ENCODE measurements at regions not wholly inside any gene's neighbourhood (a gene's known extent, or its start where the extent isn't known, plus 50 kb on each side); places are given as distances from the start of the nearest gene placed in this dataset.
A peak's percentile ranks its signal among the peaks of the same experiment; 100 is the strongest.

DNA sequence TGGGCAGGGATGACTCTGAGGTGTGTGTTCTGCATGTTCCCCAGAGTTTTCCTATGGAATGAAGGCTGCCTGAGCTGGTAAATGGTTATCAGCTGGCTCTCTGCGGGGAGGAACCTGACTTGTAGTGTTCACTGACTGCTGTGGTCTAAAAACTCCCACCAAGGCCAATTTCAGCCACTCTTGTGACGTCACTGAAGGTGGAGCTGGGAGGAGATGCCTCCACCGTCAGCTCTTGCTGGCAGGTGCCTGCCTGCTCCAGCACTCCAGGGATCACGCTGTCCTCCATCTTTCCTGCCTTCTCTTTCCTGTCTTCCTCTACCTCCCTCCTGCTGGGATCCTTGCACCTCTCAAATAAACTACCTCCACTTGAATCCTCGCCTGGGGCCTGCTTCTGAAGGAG, 209.5 kb upstream of the HS6ST1 start:
- TF ChIP-seq ATF1 (CRISPR knock-in tag; IDR thresholded peaks at IDR 0.05) (no peak), ATF1 (tag; IDR thresholded peaks at IDR 0.05) (0 out of 2 replicates have a peak, but pooled peaks have one; percentile 42), ZNF311 (CRISPR knock-in tag; IDR thresholded peaks at IDR 0.05) (no peak)
- no peak overlapping the region for H3K27ac ChIP-seq (ENCODE audit: extremely low read depth, low read depth, low read length)
- no peaks in the 10 kb centered on the region for H3K36me3 ChIP-seq (ENCODE audit: control insufficient read depth, insufficient read depth, low read length)
- no peaks in the 10 kb centered on the region for H3K79me2 ChIP-seq (ENCODE audit: control insufficient read depth, insufficient read depth, low read length)
- H3K4me2 ChIP-seq (ENCODE audit: insufficient read depth, low read length), result no peak overlapping the region
- DNase-seq (ENCODE audit: extremely low read depth in 1 of 4, low spot score in 3 of 4), result no peak
- no peak for ATAC-seq
- intact Hi-C loops (cut with micrococcal nuclease) (no loop called here), in situ Hi-C loops (cut with MboI) (no loop called here)
- H3K4me1 ChIP-seq (replicated peaks in 1 of 2; ENCODE audit: control insufficient read depth in 2 of 2, insufficient read depth in 2 of 2, low read length in 2 of 2), result no peaks in the 10 kb centered on the region
- CTCF ChIA-PET (ENCODE audit: low intra/inter-chr PET ratio), result no interaction called here
- BruUV-seq (replicated peaks), result no TSS peak
- no peaks in the 10 kb centered on the region for H4K20me1 ChIP-seq (replicated peaks; ENCODE audit: control insufficient read depth, insufficient read depth, low read length)
- POLR2A ChIA-PET, result interaction anchor here (0.8 kb wide), 1 partner anchor 32 kb away, joined by 3 read pairs; no protein-coding TSS in a partner anchor
- 2% methylated on average over 5 of the region's 5 CpGs for WGBS (ENCODE audit: insufficient coverage, low coverage, missing lambda C conversion rate)
- H3K9ac ChIP-seq (ENCODE audit: insufficient read depth in 1 of 2, low read depth in 2 of 2, low read length in 2 of 2), result no peak overlapping the region
- H3K4me3 ChIP-seq, result no peak overlapping the region
- peaks cover 2% of the 10 kb centered on the region for H3K9me1 ChIP-seq (ENCODE audit: control insufficient read depth, insufficient read depth, low read length)
- H3K27me3 ChIP-seq (ENCODE audit: control insufficient read depth in 2 of 2, insufficient read depth in 2 of 2, low read length in 2 of 2), result peaks cover 8 to 55% of the 10 kb centered on the region in 2 experiments; a peak in 3 of 5 replicates
- no peak for FAIRE-seq
- H3K9me3 ChIP-seq (replicated peaks; ENCODE audit: control insufficient read depth, insufficient read depth, low read depth, low read length), result no peaks in the 10 kb centered on the region
- no peak overlapping the region for H2AFZ ChIP-seq (ENCODE audit: low read depth, low read length)

DNA sequence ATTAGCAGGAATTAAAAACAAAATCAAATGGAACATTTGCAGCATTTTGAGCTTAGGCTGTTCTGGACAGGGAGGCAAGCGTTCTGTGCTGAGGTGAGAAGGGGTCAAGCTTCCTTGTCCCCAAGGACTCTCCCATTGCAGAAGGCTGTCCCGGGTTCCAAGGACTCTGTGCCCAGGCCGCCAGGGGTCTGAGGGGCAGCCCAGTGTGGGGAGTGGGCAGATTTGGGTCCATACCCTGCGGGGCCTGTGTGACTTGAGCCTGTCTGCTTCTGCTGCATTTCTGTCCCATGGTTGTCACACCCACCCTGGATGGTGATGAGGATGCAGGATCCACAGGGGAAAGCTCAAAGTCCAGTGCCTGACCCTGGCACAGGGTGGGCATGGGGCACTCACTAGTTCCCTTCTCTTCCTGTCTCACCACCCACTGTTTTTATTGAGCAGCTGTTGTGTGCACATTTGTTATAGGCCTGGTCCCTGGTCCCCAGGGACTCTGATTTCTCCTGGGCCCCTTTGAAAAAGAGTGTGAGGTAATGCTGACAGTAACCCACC, 211.4 kb upstream of the HS6ST1 start:
- H4K20me1 ChIP-seq (replicated peaks; ENCODE audit: control insufficient read depth, insufficient read depth, low read length), result no peaks in the 10 kb centered on the region
- 2% methylated on average over 4 of the region's 4 CpGs for WGBS (ENCODE audit: insufficient coverage, low coverage, missing lambda C conversion rate)
- DNase-seq (ENCODE audit: extremely low read depth in 1 of 4, low spot score in 3 of 4) (no peak), ATAC-seq (no peak), FAIRE-seq (no peak)
- no peaks in the 10 kb centered on the region for H3K9me3 ChIP-seq (replicated peaks; ENCODE audit: control insufficient read depth, insufficient read depth, low read depth, low read length)
- H3K79me2 ChIP-seq (ENCODE audit: control insufficient read depth, insufficient read depth, low read length), result no peaks in the 10 kb centered on the region
- in situ Hi-C loops (cut with MboI), result no loop called here
- no peaks in the 10 kb centered on the region for H3K36me3 ChIP-seq (ENCODE audit: control insufficient read depth, insufficient read depth, low read length)
- no peak overlapping the region for H3K4me3 ChIP-seq
- peaks cover 3% of the 10 kb centered on the region for H3K9me1 ChIP-seq (ENCODE audit: control insufficient read depth, insufficient read depth, low read length)
- ChIA-PET POLR2A (interaction anchor here (0.6 kb wide), 1 partner anchor 11 kb away, joined by 3 read pairs; no protein-coding TSS in a partner anchor), CTCF (ENCODE audit: low intra/inter-chr PET ratio) (interaction anchor here (1.0 kb wide), 1 partner anchor 208 kb away, joined by 3 read pairs; no protein-coding TSS in a partner anchor)
- H3K4me1 ChIP-seq (replicated peaks in 1 of 2; ENCODE audit: control insufficient read depth in 2 of 2, insufficient read depth in 2 of 2, low read length in 2 of 2), result no peaks in the 10 kb centered on the region; a peak in 1 of 5 replicates
- H3K27me3 ChIP-seq (ENCODE audit: control insufficient read depth in 2 of 2, insufficient read depth in 2 of 2, low read length in 2 of 2), result peaks cover 6 to 45% of the 10 kb centered on the region in 2 experiments; a peak in 3 of 5 replicates
- H3K9ac ChIP-seq (ENCODE audit: insufficient read depth in 1 of 2, low read depth in 2 of 2, low read length in 2 of 2), result 0 out of 4 replicates have a peak overlapping the region, but pooled peaks of 1 of the 2 experiments have one; percentile 17
- no peak overlapping the region for H3K27ac ChIP-seq (ENCODE audit: extremely low read depth, low read depth, low read length)
- no peak overlapping the region for H3K4me2 ChIP-seq (ENCODE audit: insufficient read depth, low read length)
- no peak overlapping the region for H2AFZ ChIP-seq (ENCODE audit: low read depth, low read length)
- intact Hi-C loops (cut with micrococcal nuclease), result no loop called here
- no TSS peak for BruUV-seq (replicated peaks)
- TF ChIP-seq, protein P1, sequence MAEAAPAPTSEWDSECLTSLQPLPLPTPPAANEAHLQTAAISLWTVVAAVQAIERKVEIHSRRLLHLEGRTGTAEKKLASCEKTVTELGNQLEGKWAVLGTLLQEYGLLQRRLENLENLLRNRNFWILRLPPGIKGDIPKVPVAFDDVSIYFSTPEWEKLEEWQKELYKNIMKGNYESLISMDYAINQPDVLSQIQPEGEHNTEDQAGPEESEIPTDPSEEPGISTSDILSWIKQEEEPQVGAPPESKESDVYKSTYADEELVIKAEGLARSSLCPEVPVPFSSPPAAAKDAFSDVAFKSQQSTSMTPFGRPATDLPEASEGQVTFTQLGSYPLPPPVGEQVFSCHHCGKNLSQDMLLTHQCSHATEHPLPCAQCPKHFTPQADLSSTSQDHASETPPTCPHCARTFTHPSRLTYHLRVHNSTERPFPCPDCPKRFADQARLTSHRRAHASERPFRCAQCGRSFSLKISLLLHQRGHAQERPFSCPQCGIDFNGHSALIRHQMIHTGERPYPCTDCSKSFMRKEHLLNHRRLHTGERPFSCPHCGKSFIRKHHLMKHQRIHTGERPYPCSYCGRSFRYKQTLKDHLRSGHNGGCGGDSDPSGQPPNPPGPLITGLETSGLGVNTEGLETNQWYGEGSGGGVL (CRISPR knock-in tag; IDR thresholded peaks at IDR 0.05), result no peak
- no peak for TF ChIP-seq SMAD2 (IDR thresholded peaks at IDR 0.05; ENCODE audit: low read depth, low read length)
- TF ChIP-seq ZFP36 (IDR thresholded peaks at IDR 0.05; ENCODE audit: low read depth, low read length, partially characterized antibody), result no peak
- TF ChIP-seq RBM22 (IDR thresholded peaks at IDR 0.05; ENCODE audit: low read depth, low read length, poor library complexity, severe bottlenecking), result no peak
- TF ChIP-seq ZNF124 (CRISPR knock-in tag; IDR thresholded peaks at IDR 0.05), result no peak
- no peak for TF ChIP-seq BHLHE40 (IDR thresholded peaks at IDR 0.05; ENCODE audit: low read length)
- TF ChIP-seq ZNF274 (IDR thresholded peaks at IDR 0.05; ENCODE audit: borderline replicate concordance, low read depth, low read length), result no peak
- TF ChIP-seq, protein P2, sequence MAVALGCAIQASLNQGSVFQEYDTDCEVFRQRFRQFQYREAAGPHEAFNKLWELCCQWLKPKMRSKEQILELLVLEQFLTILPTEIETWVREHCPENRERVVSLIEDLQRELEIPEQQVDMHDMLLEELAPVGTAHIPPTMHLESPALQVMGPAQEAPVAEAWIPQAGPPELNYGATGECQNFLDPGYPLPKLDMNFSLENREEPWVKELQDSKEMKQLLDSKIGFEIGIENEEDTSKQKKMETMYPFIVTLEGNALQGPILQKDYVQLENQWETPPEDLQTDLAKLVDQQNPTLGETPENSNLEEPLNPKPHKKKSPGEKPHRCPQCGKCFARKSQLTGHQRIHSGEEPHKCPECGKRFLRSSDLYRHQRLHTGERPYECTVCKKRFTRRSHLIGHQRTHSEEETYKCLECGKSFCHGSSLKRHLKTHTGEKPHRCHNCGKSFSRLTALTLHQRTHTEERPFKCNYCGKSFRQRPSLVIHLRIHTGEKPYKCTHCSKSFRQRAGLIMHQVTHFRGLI (CRISPR knock-in tag; IDR thresholded peaks at IDR 0.05), result no peak
- no peak for TF ChIP-seq SP1 (CRISPR knock-in tag; IDR thresholded peaks at IDR 0.05)
- TF ChIP-seq HEY1 (CRISPR knock-in tag; IDR thresholded peaks at IDR 0.05; ENCODE audit: borderline replicate concordance), result no peak
